ENCODE measurements at regions not wholly inside any gene's neighbourhood (a gene's known extent, or its start where the extent isn't known, plus 50 kb on each side); places are given as distances from the start of the nearest gene placed in this dataset.
A peak's percentile ranks its signal among the peaks of the same experiment; 100 is the strongest.

DNA sequence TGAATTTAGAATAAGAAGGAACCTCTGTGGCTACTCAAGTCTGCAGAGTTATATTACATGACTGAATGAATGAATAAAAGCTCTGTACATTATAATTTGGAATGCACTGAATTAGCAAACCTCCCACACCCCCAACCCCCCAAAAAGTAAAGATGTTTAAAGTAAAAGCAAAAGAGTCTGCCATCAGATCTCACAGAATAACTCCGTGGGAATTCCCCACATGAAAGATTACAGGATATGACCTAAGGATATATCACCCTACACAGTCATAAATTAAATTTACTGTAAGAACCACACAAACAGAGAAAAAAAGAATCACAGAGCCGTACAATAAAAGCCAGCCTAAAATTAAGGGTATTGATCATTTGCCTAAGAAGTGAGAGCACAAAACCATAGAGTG is 587.3 kb downstream of the PTPRC start (continued):
- TF ChIP-seq, protein P1, sequence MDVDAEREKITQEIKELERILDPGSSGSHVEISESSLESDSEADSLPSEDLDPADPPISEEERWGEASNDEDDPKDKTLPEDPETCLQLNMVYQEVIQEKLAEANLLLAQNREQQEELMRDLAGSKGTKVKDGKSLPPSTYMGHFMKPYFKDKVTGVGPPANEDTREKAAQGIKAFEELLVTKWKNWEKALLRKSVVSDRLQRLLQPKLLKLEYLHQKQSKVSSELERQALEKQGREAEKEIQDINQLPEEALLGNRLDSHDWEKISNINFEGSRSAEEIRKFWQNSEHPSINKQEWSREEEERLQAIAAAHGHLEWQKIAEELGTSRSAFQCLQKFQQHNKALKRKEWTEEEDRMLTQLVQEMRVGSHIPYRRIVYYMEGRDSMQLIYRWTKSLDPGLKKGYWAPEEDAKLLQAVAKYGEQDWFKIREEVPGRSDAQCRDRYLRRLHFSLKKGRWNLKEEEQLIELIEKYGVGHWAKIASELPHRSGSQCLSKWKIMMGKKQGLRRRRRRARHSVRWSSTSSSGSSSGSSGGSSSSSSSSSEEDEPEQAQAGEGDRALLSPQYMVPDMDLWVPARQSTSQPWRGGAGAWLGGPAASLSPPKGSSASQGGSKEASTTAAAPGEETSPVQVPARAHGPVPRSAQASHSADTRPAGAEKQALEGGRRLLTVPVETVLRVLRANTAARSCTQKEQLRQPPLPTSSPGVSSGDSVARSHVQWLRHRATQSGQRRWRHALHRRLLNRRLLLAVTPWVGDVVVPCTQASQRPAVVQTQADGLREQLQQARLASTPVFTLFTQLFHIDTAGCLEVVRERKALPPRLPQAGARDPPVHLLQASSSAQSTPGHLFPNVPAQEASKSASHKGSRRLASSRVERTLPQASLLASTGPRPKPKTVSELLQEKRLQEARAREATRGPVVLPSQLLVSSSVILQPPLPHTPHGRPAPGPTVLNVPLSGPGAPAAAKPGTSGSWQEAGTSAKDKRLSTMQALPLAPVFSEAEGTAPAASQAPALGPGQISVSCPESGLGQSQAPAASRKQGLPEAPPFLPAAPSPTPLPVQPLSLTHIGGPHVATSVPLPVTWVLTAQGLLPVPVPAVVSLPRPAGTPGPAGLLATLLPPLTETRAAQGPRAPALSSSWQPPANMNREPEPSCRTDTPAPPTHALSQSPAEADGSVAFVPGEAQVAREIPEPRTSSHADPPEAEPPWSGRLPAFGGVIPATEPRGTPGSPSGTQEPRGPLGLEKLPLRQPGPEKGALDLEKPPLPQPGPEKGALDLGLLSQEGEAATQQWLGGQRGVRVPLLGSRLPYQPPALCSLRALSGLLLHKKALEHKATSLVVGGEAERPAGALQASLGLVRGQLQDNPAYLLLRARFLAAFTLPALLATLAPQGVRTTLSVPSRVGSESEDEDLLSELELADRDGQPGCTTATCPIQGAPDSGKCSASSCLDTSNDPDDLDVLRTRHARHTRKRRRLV (CRISPR knock-in tag; IDR thresholded peaks at IDR 0.05), result no peak

DNA sequence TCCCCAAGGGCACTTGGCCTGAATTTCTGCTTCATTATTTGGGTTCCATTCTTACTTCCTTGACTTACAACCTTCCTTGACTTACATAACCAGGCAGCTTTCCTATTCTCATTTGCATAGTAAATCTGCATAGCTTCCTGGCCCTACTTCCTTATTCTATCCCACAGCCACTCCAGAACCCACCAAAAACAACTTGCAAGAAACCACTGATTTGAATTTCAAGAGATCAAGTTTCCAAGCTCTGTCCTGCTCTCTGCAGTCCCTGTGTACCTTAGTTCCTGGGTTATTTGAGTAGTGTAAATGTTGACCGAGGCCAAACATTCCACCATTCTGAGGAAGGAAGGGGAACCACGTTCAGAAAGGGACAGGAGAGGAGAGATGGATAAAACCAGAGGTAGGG is 603.3 kb downstream of the PTPRC start:
- H3K9ac ChIP-seq (ENCODE audit: insufficient read depth, low read depth, low read length), result no peak overlapping the region
- no TSS peak for BruUV-seq (replicated peaks)
- H3K4me2 ChIP-seq (ENCODE audit: low read depth, low read length), result no peak overlapping the region
- DNase-seq (ENCODE audit: low spot score) (peak; percentile 21), ATAC-seq (peak; percentile 67; the same call in 2 of the 3 replicates), FAIRE-seq (no peak)
- 0% methylated on average over 2 of the region's 2 CpGs for WGBS (ENCODE audit: low lambda C conversion rate)
- H3K27ac ChIP-seq (ENCODE audit: extremely low read length, insufficient read depth, low read length), result no peak overlapping the region
- H3K9me3 ChIP-seq (ENCODE audit: low read length), result no peaks in the 10 kb centered on the region
- peaks cover 11% of the 10 kb centered on the region; the same call in 1 of the 2 replicates for H3K4me1 ChIP-seq (ENCODE audit: insufficient read depth, low read length)
- no peaks in the 10 kb centered on the region for H3K79me2 ChIP-seq (ENCODE audit: insufficient read depth, low read length)
- intact Hi-C loops (cut with micrococcal nuclease; ENCODE audit: unreplicated experiment) (loop anchor here (5.0 kb wide), 1 partner anchor 485 kb away; no protein-coding TSS in a partner anchor), in situ Hi-C loops (cut with HindIII; ENCODE audit: extremely low pct_ligation_motif_present, low pct_unique_long_range_greater_than_20kb) (no loop called here)
- POLR2A ChIA-PET, result no interaction called here
- CTCF ChIA-PET (ENCODE audit: low intra/inter-chr PET ratio, low total read pairs), result no interaction called here
- no peaks in the 10 kb centered on the region for H4K20me1 ChIP-seq (ENCODE audit: insufficient read depth, low read length)
- no peak overlapping the region for H2AFZ ChIP-seq (ENCODE audit: low read length)
- H3K4me3 ChIP-seq (replicated peaks in 1 of 3; ENCODE audit: insufficient read depth in 1 of 3, low read depth in 2 of 3, low read length in 3 of 3), result no peak overlapping the region
- H3K27me3 ChIP-seq (ENCODE audit: control insufficient read depth in 1 of 2, insufficient read depth in 2 of 2, low read length in 2 of 2), result no peaks in the 10 kb centered on the region
- H3K36me3 ChIP-seq (replicated peaks in 1 of 2; ENCODE audit: control insufficient read depth in 1 of 2, insufficient read depth in 2 of 2, low read length in 2 of 2), result no peaks in the 10 kb centered on the region
- TF ChIP-seq, protein P2, sequence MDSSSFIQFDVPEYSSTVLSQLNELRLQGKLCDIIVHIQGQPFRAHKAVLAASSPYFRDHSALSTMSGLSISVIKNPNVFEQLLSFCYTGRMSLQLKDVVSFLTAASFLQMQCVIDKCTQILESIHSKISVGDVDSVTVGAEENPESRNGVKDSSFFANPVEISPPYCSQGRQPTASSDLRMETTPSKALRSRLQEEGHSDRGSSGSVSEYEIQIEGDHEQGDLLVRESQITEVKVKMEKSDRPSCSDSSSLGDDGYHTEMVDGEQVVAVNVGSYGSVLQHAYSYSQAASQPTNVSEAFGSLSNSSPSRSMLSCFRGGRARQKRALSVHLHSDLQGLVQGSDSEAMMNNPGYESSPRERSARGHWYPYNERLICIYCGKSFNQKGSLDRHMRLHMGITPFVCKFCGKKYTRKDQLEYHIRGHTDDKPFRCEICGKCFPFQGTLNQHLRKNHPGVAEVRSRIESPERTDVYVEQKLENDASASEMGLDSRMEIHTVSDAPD (CRISPR knock-in tag; IDR thresholded peaks at IDR 0.05), result no peak
- TF ChIP-seq SETDB1 (CRISPR knock-in tag; IDR thresholded peaks at IDR 0.05; ENCODE audit: borderline replicate concordance), result no peak
- no peak for TF ChIP-seq ZNF234 (CRISPR knock-in tag; conservative IDR thresholded peaks at IDR 0.05)
- TF ChIP-seq, protein P3, sequence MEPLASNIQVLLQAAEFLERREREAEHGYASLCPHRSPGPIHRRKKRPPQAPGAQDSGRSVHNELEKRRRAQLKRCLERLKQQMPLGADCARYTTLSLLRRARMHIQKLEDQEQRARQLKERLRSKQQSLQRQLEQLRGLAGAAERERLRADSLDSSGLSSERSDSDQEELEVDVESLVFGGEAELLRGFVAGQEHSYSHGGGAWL (CRISPR knock-in tag; IDR thresholded peaks at IDR 0.05), result no peak
- no peak for TF ChIP-seq CHD2 (IDR thresholded peaks at IDR 0.05; ENCODE audit: low read depth, low read length)
- TF ChIP-seq, protein P4, sequence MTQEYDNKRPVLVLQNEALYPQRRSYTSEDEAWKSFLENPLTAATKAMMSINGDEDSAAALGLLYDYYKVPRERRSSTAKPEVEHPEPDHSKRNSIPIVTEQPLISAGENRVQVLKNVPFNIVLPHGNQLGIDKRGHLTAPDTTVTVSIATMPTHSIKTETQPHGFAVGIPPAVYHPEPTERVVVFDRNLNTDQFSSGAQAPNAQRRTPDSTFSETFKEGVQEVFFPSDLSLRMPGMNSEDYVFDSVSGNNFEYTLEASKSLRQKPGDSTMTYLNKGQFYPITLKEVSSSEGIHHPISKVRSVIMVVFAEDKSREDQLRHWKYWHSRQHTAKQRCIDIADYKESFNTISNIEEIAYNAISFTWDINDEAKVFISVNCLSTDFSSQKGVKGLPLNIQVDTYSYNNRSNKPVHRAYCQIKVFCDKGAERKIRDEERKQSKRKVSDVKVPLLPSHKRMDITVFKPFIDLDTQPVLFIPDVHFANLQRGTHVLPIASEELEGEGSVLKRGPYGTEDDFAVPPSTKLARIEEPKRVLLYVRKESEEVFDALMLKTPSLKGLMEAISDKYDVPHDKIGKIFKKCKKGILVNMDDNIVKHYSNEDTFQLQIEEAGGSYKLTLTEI (CRISPR knock-in tag; conservative IDR thresholded peaks at IDR 0.05), result no peak
- TF ChIP-seq ZNF614 (CRISPR knock-in tag; IDR thresholded peaks at IDR 0.05; ENCODE audit: borderline replicate concordance), result no peak
- TF ChIP-seq EED (CRISPR knock-in tag; IDR thresholded peaks at IDR 0.05), result no peak
- TF ChIP-seq, protein P5, sequence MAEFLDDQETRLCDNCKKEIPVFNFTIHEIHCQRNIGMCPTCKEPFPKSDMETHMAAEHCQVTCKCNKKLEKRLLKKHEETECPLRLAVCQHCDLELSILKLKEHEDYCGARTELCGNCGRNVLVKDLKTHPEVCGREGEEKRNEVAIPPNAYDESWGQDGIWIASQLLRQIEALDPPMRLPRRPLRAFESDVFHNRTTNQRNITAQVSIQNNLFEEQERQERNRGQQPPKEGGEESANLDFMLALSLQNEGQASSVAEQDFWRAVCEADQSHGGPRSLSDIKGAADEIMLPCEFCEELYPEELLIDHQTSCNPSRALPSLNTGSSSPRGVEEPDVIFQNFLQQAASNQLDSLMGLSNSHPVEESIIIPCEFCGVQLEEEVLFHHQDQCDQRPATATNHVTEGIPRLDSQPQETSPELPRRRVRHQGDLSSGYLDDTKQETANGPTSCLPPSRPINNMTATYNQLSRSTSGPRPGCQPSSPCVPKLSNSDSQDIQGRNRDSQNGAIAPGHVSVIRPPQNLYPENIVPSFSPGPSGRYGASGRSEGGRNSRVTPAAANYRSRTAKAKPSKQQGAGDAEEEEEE (CRISPR knock-in tag; IDR thresholded peaks at IDR 0.05; ENCODE audit: borderline replicate concordance), result no peak
- no peak for TF ChIP-seq FOXM1 (CRISPR knock-in tag; IDR thresholded peaks at IDR 0.05)
- no peak for TF ChIP-seq JDP2 (CRISPR knock-in tag; IDR thresholded peaks at IDR 0.05; ENCODE audit: borderline replicate concordance)
- TF ChIP-seq ZNF589 (CRISPR knock-in tag; conservative IDR thresholded peaks at IDR 0.05), result no peak
